HG02870 (cell line): ENCODE measurements at regions not wholly inside any gene's neighbourhood (a gene's known extent, or its start where the extent isn't known, plus 50 kb on each side); places are given as distances from the start of the nearest gene placed in this dataset.
A peak's percentile ranks its signal among the peaks of the same experiment; 100 is the strongest.

Source experiments
- ATAC-seq: cut with Tn5 transposase; IDR thresholded peaks from one replicate; pipeline ENCODE4 v1.9.1; 2021; ENCODE audit warnings: mild to moderate bottlenecking, moderate library complexity; ENCODE audit not compliant: unreplicated experiment

GRCh38 chr1:96374076-96374762, 347.4 kb upstream of the PTBP2 start:
- no peak for ATAC-seq

GRCh38 chr1:96376846-96377245, 344.7 kb upstream of the PTBP2 start:
- no peak for ATAC-seq

GRCh38 chr1:96384611-96385010, 337.0 kb upstream of the PTBP2 start:
- no peak for ATAC-seq

GRCh38 chr1:96387785-96388184, 333.8 kb upstream of the PTBP2 start:
- ATAC-seq: no peak

- ATAC-seq: no peak
These were observed 332.9 kb upstream of the PTBP2 start for GRCh38 chr1:96388421-96389310.

- ATAC-seq: no peak
These were observed 321.5 kb upstream of the PTBP2 start for GRCh38 chr1:96400089-96400488.

- no peak for ATAC-seq
These were observed 312.5 kb upstream of the PTBP2 start for GRCh38 chr1:96409087-96409486.

GRCh38 chr1:96409689-96410088, 311.9 kb upstream of the PTBP2 start:
- no peak for ATAC-seq

- no peak for ATAC-seq
These were observed 310.6 kb upstream of the PTBP2 start for GRCh38 chr1:96411006-96411405.

- no peak for ATAC-seq
These were observed 307.0 kb upstream of the PTBP2 start for GRCh38 chr1:96414598-96414997.

- ATAC-seq: no peak
These were observed 305.4 kb upstream of the PTBP2 start for GRCh38 chr1:96416111-96416595.

- ATAC-seq: peak; percentile 99
These were observed 304.7 kb upstream of the PTBP2 start for GRCh38 chr1:96416701-96417444.

GRCh38 chr1:96418969-96419368, 302.6 kb upstream of the PTBP2 start:
- no peak for ATAC-seq

- ATAC-seq: no peak
These were observed 296.7 kb upstream of the PTBP2 start for GRCh38 chr1:96424877-96425276.

GRCh38 chr1:96425382-96426129, 296.0 kb upstream of the PTBP2 start:
- no peak for ATAC-seq

- ATAC-seq: no peak
These were observed 294.0 kb upstream of the PTBP2 start for GRCh38 chr1:96427616-96428015.

- no peak for ATAC-seq
These were observed 276.3 kb upstream of the PTBP2 start for GRCh38 chr1:96445302-96445701.

- no peak for ATAC-seq
These were observed 257.5 kb upstream of the PTBP2 start for GRCh38 chr1:96464066-96464465.

- ATAC-seq: no peak
These were observed 257.1 kb upstream of the PTBP2 start for GRCh38 chr1:96464522-96464921.

GRCh38 chr1:96464991-96465390, 256.6 kb upstream of the PTBP2 start:
- no peak for ATAC-seq

- ATAC-seq: no peak
These were observed 256.1 kb upstream of the PTBP2 start for GRCh38 chr1:96465441-96465840.
